ENCODE measurements at regions not wholly inside any gene's neighbourhood (a gene's known extent, or its start where the extent isn't known, plus 50 kb on each side); places are given as distances from the start of the nearest gene placed in this dataset.

DNA sequence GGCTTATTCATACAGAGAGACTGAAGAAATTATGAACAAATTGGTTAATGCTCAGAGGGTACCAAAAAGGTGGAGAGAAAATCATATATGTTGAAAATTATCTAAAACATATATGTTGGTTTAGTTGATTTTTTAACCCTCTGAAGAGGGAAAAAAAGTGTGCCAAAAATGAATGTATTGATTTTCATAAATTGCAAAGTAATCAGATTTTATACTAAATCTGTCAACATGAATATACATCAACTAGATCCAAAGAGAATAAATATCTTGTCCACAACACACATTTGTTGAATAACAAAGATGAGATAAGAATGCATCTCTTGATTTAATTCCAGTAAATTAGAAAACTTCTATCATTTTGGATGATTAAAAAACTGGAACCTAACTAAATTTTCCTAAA is 125.3 kb upstream of the TACR3 start (continued):
- TF ChIP-seq, protein P1, sequence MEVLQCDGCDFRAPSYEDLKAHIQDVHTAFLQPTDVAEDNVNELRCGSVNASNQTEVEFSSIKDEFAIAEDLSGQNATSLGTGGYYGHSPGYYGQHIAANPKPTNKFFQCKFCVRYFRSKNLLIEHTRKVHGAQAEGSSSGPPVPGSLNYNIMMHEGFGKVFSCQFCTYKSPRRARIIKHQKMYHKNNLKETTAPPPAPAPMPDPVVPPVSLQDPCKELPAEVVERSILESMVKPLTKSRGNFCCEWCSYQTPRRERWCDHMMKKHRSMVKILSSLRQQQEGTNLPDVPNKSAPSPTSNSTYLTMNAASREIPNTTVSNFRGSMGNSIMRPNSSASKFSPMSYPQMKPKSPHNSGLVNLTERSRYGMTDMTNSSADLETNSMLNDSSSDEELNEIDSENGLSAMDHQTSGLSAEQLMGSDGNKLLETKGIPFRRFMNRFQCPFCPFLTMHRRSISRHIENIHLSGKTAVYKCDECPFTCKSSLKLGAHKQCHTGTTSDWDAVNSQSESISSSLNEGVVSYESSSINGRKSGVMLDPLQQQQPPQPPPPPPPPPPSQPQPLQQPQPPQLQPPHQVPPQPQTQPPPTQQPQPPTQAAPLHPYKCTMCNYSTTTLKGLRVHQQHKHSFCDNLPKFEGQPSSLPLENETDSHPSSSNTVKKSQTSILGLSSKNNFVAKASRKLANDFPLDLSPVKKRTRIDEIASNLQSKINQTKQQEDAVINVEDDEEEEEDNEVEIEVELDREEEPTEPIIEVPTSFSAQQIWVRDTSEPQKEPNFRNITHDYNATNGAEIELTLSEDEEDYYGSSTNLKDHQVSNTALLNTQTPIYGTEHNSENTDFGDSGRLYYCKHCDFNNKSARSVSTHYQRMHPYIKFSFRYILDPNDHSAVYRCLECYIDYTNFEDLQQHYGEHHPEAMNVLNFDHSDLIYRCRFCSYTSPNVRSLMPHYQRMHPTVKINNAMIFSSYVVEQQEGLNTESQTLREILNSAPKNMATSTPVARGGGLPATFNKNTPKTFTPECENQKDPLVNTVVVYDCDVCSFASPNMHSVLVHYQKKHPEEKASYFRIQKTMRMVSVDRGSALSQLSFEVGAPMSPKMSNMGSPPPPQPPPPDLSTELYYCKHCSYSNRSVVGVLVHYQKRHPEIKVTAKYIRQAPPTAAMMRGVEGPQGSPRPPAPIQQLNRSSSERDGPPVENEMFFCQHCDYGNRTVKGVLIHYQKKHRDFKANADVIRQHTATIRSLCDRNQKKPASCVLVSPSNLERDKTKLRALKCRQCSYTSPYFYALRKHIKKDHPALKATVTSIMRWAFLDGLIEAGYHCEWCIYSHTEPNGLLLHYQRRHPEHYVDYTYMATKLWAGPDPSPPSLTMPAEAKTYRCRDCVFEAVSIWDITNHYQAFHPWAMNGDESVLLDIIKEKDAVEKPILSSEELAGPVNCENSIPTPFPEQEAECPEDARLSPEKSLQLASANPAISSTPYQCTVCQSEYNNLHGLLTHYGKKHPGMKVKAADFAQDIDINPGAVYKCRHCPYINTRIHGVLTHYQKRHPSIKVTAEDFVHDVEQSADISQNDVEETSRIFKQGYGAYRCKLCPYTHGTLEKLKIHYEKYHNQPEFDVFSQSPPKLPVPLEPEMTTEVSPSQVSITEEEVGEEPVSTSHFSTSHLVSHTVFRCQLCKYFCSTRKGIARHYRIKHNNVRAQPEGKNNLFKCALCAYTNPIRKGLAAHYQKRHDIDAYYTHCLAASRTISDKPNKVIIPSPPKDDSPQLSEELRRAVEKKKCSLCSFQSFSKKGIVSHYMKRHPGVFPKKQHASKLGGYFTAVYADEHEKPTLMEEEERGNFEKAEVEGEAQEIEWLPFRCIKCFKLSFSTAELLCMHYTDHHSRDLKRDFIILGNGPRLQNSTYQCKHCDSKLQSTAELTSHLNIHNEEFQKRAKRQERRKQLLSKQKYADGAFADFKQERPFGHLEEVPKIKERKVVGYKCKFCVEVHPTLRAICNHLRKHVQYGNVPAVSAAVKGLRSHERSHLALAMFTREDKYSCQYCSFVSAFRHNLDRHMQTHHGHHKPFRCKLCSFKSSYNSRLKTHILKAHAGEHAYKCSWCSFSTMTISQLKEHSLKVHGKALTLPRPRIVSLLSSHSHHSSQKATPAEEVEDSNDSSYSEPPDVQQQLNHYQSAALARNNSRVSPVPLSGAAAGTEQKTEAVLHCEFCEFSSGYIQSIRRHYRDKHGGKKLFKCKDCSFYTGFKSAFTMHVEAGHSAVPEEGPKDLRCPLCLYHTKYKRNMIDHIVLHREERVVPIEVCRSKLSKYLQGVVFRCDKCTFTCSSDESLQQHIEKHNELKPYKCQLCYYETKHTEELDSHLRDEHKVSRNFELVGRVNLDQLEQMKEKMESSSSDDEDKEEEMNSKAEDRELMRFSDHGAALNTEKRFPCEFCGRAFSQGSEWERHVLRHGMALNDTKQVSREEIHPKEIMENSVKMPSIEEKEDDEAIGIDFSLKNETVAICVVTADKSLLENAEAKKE (CRISPR knock-in tag; IDR thresholded peaks at IDR 0.05) = no peak
- no peak for TF ChIP-seq POLR2AphosphoS5 (IDR thresholded peaks at IDR 0.05; ENCODE audit: low read depth)

DNA sequence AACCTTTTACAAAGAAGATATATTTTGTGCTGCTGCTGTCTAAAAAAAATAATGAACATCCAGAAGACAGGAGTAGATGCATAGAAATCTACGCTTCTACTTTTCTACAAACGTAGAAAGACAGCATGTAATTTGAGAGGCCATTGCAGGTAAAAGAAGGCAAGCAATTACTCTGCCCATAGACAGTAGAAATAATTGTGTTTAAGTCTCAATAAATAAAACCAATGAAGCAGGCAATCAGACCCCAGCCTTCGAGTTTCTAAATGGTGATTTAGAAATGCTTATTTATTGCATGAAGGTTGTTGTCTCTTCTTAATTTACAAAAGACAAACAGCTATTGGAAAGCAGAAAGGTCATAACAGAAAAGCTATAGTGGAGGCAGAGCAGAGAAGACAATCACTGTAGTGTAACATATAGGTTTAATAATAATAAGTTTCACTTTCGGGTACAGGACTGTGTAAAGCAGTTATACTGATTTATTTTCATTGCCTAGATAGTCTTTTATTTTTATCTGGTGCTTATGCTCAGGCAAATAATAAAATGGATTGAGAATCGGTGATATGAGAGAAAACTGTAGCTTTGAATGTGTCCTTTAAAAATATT is 123.0 kb upstream of the TACR3 start:
- ATAC-seq (no peak), DNase-seq (ENCODE audit: low spot score) (no peak)
- Mint-ChIP-seq H3K4me3 (no peak overlapping the region), H3K27ac (no peak overlapping the region), H3K36me3 (ENCODE audit: low read depth) (peaks cover 4% of the 10 kb centered on the region; the same call in 2 of the 3 replicates), H3K27me3 (ENCODE audit: insufficient read depth, low read depth, poor library complexity) (no peaks in the 10 kb centered on the region), H3K9me3 (peaks cover 13% of the 10 kb centered on the region), H3K4me1 (no peaks in the 10 kb centered on the region)
- no peaks in the 10 kb centered on the region for H4K20me1 ChIP-seq (replicated peaks; ENCODE audit: insufficient read depth)
- no peaks in the 10 kb centered on the region for H3K79me2 ChIP-seq (replicated peaks; ENCODE audit: insufficient read depth)
- no peaks in the 10 kb centered on the region for H3K9me2 ChIP-seq (ENCODE audit: insufficient read depth)
- no peaks in the 10 kb centered on the region for H3K36me3 ChIP-seq (ENCODE audit: insufficient read depth)
- H3K27me3 ChIP-seq (ENCODE audit: insufficient read depth) = no peaks in the 10 kb centered on the region
- no peak overlapping the region for H3K4me2 ChIP-seq
- H3K4me3 ChIP-seq = no peak overlapping the region
- no peak for TF ChIP-seq STAT1 (IDR thresholded peaks at IDR 0.05; ENCODE audit: unreplicated experiment)
- no peak for TF ChIP-seq CREB1 (CRISPR knock-in tag; IDR thresholded peaks at IDR 0.05; ENCODE audit: low read depth)
- TF ChIP-seq POLR2AphosphoS5 (IDR thresholded peaks at IDR 0.05; ENCODE audit: low read depth) = no peak
- H2AFZ ChIP-seq = no peak overlapping the region
- H3K4me1 ChIP-seq (ENCODE audit: insufficient read depth) = no peaks in the 10 kb centered on the region
- no peak overlapping the region for H3K27ac ChIP-seq (ENCODE audit: low read depth)
- no peaks in the 10 kb centered on the region for H3F3A ChIP-seq (replicated peaks; ENCODE audit: low read depth)

DNA sequence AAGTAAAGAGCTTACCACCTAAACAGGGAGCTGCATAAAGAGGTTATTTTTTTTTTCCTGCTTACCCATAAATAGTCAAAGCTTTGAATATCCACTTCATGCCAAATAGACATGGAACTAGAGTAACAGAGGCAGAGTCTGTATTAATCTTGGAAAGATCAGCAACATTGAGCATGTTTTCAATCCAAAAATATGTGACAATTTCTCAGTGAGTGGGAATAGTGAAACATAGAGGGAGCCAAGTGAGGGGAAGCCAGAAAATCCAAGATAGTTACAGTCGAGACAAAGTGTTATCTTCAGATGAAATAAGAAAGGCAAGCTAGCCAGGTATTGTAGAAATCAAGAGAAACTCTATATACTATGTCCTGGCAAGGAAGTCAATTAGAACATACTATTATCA is 122.3 kb upstream of the TACR3 start:
- no peak overlapping the region for H3K27ac ChIP-seq (ENCODE audit: low read depth)
- ATAC-seq (no peak), DNase-seq (ENCODE audit: low spot score) (no peak)
- peaks cover 4% of the 10 kb centered on the region; the same call in 1 of the 3 replicates for H3K36me3 Mint-ChIP-seq (ENCODE audit: low read depth)
- no peak overlapping the region for H3K4me3 ChIP-seq
- no peaks in the 10 kb centered on the region for H4K20me1 ChIP-seq (replicated peaks; ENCODE audit: insufficient read depth)
- H3F3A ChIP-seq (replicated peaks; ENCODE audit: low read depth) = no peaks in the 10 kb centered on the region
- no peak overlapping the region for H3K4me3 Mint-ChIP-seq
- no peaks in the 10 kb centered on the region for H3K36me3 ChIP-seq (ENCODE audit: insufficient read depth)
- H3K9me3 Mint-ChIP-seq = peaks cover 8% of the 10 kb centered on the region
- H3K27ac Mint-ChIP-seq = no peak overlapping the region
- H3K79me2 ChIP-seq (replicated peaks; ENCODE audit: insufficient read depth) = no peaks in the 10 kb centered on the region
- H3K4me2 ChIP-seq = no peak overlapping the region
- no peaks in the 10 kb centered on the region for H3K4me1 Mint-ChIP-seq
- H3K9me2 ChIP-seq (ENCODE audit: insufficient read depth) = no peaks in the 10 kb centered on the region
- H3K27me3 ChIP-seq (ENCODE audit: insufficient read depth) = no peaks in the 10 kb centered on the region
- H3K27me3 Mint-ChIP-seq (ENCODE audit: insufficient read depth, low read depth, poor library complexity) = no peaks in the 10 kb centered on the region
- H2AFZ ChIP-seq = no peak overlapping the region
- H3K4me1 ChIP-seq (ENCODE audit: insufficient read depth) = no peaks in the 10 kb centered on the region
- TF ChIP-seq, protein P1 (CRISPR knock-in tag; IDR thresholded peaks at IDR 0.05) = no peak

All from GM23338 (cell line).